Chondrocyte (in vitro differentiated cells): ENCODE measurements at regions not wholly inside any gene's neighbourhood (a gene's known extent, or its start where the extent isn't known, plus 50 kb on each side); places are given as distances from the start of the nearest gene placed in this dataset.

Experiments used
- DNase-seq: peaks from one replicate; pipeline ENCODE4 v3.0.0; 2021; ENCODE audit warnings: mixed read lengths, low spot score
- H3K27ac Mint-ChIP-seq: one replicate; pipeline ENCODE4 v1.8.0; 2021; ENCODE audit warnings: mild to moderate bottlenecking, moderate library complexity, mixed read lengths; ENCODE audit not compliant: unreplicated experiment
- H3K27me3 Mint-ChIP-seq: 2 replicates; pipeline ENCODE4 v1.8.0; 2021; ENCODE audit warnings: low read depth, mixed read lengths
- H3K36me3 Mint-ChIP-seq: 2 replicates; pipeline ENCODE4 v1.8.0; 2021; ENCODE audit warnings: low read depth, mixed read lengths
- H3K4me1 Mint-ChIP-seq: 2 replicates; pipeline ENCODE4 v1.8.0; 2021; ENCODE audit warnings: low read depth, mild to moderate bottlenecking, mixed read lengths
- H3K4me3 Mint-ChIP-seq: one replicate; pipeline ENCODE4 v1.8.0; 2021; ENCODE audit warnings: mild to moderate bottlenecking, moderate library complexity, mixed read lengths; ENCODE audit not compliant: unreplicated experiment
- H3K9me3 Mint-ChIP-seq: 2 replicates; pipeline ENCODE4 v1.8.0; 2021; ENCODE audit warnings: low read depth, mixed read lengths
- CTCF ChIP-seq: fragments of 200-600 bp; sonication (generic); IDR thresholded peaks from 2 replicates; pipeline ENCODE4 v1.5.0; 2021; ENCODE audit warnings: antibody characterized with exemption, mild to moderate bottlenecking, moderate library complexity

GRCh38 chr20:12698817-12699216, 310.0 kb upstream of the SPTLC3 start:
- H3K36me3 Mint-ChIP-seq: no peaks in the 10 kb centered on the region
- peaks cover 2% of the 10 kb centered on the region for H3K27me3 Mint-ChIP-seq
- no peak overlapping the region for H3K27ac Mint-ChIP-seq
- TF ChIP-seq CTCF: no peak
- no peak for DNase-seq
- no peaks in the 10 kb centered on the region for H3K4me1 Mint-ChIP-seq
- H3K9me3 Mint-ChIP-seq: no peaks in the 10 kb centered on the region
- no peak overlapping the region for H3K4me3 Mint-ChIP-seq

- DNase-seq: no peak
- Mint-ChIP-seq H3K27ac (no peak overlapping the region), H3K4me3 (no peak overlapping the region), H3K9me3 (no peaks in the 10 kb centered on the region), H3K27me3 (peaks cover 2% of the 10 kb centered on the region), H3K36me3 (no peaks in the 10 kb centered on the region), H3K4me1 (no peaks in the 10 kb centered on the region)
- no peak for TF ChIP-seq CTCF
Observed at GRCh38 chr20:12699374-12700228, 309.2 kb upstream of the SPTLC3 start.

- DNase-seq: no peak
- H3K9me3 Mint-ChIP-seq: no peaks in the 10 kb centered on the region
- peaks cover 2% of the 10 kb centered on the region for H3K27me3 Mint-ChIP-seq
- no peaks in the 10 kb centered on the region for H3K4me1 Mint-ChIP-seq
- no peak overlapping the region for H3K4me3 Mint-ChIP-seq
- H3K27ac Mint-ChIP-seq: no peak overlapping the region
- TF ChIP-seq CTCF: no peak
- no peaks in the 10 kb centered on the region for H3K36me3 Mint-ChIP-seq
Observed at GRCh38 chr20:12700701-12701100, 308.1 kb upstream of the SPTLC3 start.

- no peak overlapping the region for H3K4me3 Mint-ChIP-seq
- H3K27ac Mint-ChIP-seq: no peak overlapping the region
- TF ChIP-seq CTCF: no peak
- no peaks in the 10 kb centered on the region for H3K9me3 Mint-ChIP-seq
- no peaks in the 10 kb centered on the region for H3K36me3 Mint-ChIP-seq
- H3K27me3 Mint-ChIP-seq: peaks cover 2% of the 10 kb centered on the region
- no peaks in the 10 kb centered on the region for H3K4me1 Mint-ChIP-seq
- no peak for DNase-seq
Observed at GRCh38 chr20:12702312-12702711, 306.5 kb upstream of the SPTLC3 start.

GRCh38 chr20:12715371-12715770, 293.4 kb upstream of the SPTLC3 start:
- Mint-ChIP-seq H3K4me3 (no peak overlapping the region), H3K36me3 (no peaks in the 10 kb centered on the region), H3K27me3 (peaks cover 4% of the 10 kb centered on the region), H3K4me1 (no peaks in the 10 kb centered on the region), H3K27ac (no peak overlapping the region), H3K9me3 (no peaks in the 10 kb centered on the region)
- DNase-seq: no peak
- TF ChIP-seq CTCF: no peak
